Fibroblast of lung (primary cell): ENCODE measurements at regions not wholly inside any gene's neighbourhood (a gene's known extent, or its start where the extent isn't known, plus 50 kb on each side); places are given as distances from the start of the nearest gene placed in this dataset.

Experiments used
- EZH2 ChIP-seq: IDR thresholded peaks from 2 replicates; pipeline ENCODE4 v1.5.1; 2012; ENCODE audit warnings: low read length, control low read depth, mild to moderate bottlenecking; ENCODE audit errors: missing control alignments
- TF ChIP-seq, protein P1 (sequence below), 2 donors: IDR thresholded peaks in 1 of 2; conservative IDR thresholded peaks in 1 of 2; 1 replicate in 1 of 2; 2 replicates in 1 of 2; pipeline ENCODE4 v1.5.1; 2011 to 2012; ENCODE audit warnings: low read length in 2 of 2, control low read depth in 1 of 2, inconsistent platforms in 1 of 2, low read depth in 1 of 2, mild to moderate bottlenecking in 1 of 2

DNA sequence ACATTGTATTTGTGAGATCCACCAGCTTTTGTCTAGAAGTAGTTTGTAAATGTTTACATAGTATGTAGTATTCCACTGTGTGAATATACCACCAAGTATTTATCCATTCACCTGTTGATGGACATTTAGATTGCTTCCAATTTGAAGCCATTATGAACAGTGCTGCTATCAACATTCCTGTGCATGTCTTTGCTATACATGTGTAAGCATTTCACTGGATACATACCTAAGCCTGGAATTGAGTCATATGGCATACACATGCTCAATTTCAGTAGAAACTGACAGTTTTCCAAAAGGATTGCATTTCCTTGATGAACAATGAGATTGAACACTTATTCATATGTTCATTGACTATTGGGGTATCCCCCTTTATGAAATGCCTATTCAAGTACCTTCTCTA, 540.6 kb upstream of the SOX9 start:
- TF ChIP-seq, protein P1, sequence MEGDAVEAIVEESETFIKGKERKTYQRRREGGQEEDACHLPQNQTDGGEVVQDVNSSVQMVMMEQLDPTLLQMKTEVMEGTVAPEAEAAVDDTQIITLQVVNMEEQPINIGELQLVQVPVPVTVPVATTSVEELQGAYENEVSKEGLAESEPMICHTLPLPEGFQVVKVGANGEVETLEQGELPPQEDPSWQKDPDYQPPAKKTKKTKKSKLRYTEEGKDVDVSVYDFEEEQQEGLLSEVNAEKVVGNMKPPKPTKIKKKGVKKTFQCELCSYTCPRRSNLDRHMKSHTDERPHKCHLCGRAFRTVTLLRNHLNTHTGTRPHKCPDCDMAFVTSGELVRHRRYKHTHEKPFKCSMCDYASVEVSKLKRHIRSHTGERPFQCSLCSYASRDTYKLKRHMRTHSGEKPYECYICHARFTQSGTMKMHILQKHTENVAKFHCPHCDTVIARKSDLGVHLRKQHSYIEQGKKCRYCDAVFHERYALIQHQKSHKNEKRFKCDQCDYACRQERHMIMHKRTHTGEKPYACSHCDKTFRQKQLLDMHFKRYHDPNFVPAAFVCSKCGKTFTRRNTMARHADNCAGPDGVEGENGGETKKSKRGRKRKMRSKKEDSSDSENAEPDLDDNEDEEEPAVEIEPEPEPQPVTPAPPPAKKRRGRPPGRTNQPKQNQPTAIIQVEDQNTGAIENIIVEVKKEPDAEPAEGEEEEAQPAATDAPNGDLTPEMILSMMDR (conservative IDR thresholded peaks at IDR 0.05 in 1 of 2, IDR thresholded peaks at IDR 0.05 in 1 of 2; ENCODE audit: low read depth in 1 of 2, low read length in 2 of 2), result no peak
- no peak for TF ChIP-seq EZH2
